NCI-H748 treated with DMSO at 0.1 percent for 48 hours (cell line): ENCODE measurements at regions not wholly inside any gene's neighbourhood (a gene's known extent, or its start where the extent isn't known, plus 50 kb on each side); places are given as distances from the start of the nearest gene placed in this dataset.
A peak's percentile ranks its signal among the peaks of the same experiment; 100 is the strongest.
"Not testable (repeated sequence)": the region's sequence is repeated elsewhere in the genome, so short reads cannot be mapped to it uniquely, and the experiment has no call there.

Source experiments
- DNase-seq: peaks from one replicate; lab custom pipeline; 2025; lab: John Stamatoyannopoulos, UW

GRCh38 chr4:97235521-97235920 is 907.8 kb downstream of the STPG2 start:
- DNase-seq, result peak; percentile 28

GRCh38 chr4:97238956-97239666 is 904.2 kb downstream of the STPG2 start:
- DNase-seq, result peak; percentile 86

DNA sequence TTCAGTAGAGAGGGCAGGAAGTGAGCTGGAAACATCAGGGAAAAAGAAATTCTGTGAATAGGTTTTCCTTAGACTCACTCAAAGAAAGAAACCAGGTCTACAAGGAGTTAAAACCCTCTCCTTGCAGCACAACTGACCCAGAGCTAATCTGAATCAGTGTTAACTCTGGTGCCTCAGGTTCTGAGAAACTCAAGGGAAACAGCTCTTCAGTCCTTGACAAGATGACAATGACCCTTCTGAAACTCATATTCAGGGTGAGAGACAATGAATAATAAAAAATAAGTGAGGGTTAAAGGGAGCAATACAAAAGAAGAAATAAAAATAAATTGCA is 903.6 kb downstream of the STPG2 start:
- peak; percentile 65 for DNase-seq

DNA sequence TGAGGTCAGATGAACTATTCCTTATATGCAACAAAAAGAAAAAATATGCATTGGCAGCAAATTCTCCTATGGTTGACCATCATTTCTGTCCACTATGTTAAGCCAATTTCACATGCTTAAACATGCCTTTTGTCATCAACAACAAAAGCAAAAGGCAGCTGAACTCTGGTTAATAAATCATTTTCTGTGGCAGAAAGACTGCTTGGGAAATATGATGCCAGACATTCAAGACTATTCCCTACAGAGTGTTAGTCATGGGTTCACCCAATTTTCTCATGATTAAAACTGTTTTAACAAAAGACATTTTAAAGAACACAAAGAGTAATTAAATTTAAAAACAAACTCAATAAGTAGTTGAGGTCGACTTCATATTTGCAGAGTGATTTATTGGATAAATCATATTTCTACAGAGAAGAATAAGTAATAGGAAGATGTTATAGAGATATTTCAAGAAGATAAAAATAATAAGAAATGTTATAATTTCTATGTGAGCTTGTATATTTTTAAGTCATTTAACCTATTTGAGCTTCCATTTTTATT is 890.6 kb downstream of the STPG2 start:
- DNase-seq, result no peak

- no peak for DNase-seq
Observed at GRCh38 chr4:97262769-97263168, 880.5 kb downstream of the STPG2 start.

DNA sequence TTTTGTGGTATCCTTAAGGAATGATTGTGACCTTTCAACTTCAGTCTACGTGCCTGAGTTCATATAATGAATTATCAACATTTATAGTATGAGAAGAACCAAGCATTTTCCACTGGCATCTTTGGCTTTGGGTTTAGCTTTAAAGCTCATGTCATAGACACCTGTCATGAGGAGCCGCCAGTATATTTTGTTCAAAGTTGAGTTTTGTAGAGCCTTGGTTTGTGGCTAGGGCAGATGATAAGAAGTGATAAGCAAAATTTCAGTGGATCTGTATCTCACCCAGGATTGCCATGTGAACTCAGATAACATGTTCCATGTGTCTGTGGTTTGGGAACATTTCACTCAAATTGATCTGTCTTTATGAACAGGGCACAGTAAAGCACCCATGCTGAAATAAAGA is 873.2 kb downstream of the STPG2 start:
- DNase-seq, result no peak

DNA sequence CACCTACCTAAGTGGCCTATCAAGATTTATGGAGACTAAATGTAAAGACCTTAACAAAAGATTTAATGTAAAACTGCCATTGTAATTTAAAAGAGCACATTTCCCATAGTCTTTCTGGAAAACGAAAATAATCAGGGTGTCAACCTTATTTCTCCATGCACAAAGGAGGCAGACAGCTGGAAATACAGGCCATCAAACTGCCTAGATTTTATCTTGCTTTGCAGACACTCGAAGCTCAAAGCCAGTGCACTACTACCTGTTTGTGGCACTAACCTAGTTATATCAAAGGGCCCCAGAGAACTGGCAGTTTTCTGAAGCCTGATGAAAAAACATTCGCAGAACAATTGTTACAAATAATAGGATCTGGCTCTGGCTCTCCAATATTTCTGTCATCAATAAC is 863.9 kb downstream of the STPG2 start:
- DNase-seq, result no peak

DNA sequence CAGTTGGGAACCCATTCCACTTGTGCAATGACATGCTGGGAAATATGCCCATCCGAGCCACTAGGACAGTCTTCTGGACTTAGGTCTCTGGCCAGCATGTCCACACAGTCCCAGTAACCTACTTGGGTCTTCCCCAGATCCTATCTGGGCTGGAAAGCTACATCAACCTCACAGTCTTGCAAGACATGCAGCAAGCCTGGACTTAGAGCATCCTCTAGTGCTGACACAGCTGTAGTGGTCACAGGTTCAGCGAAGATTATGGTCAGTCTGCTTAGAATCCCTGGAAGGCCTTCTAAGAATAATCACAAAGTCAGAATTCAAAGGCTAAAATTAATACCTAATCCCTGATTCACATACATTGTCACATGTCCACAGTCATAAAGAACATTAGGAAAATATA is 842.7 kb downstream of the STPG2 start:
- DNase-seq, result no peak

- no peak for DNase-seq
Observed at GRCh38 chr4:97305351-97305750, 837.9 kb downstream of the STPG2 start.

DNA sequence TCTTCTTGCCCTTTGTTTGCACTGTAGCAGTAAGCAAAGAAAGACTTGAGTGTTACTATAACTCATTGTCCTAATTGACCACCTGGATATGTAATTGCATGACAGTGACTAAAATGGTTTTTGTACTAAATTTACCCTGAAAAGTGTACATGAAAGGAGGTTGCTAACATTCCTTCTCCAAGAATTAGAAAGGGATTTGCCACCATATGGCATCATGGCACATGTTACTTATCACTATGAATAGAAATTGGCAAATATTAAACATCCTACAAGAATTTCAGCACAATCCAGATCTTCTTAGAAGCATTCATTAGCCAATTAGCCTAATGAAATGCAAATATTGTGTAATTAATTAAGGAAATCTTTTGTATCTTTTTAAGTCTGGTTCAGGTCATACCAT is 834.2 kb downstream of the STPG2 start:
- no peak for DNase-seq

- DNase-seq, result no peak
Observed at GRCh38 chr4:97317201-97317600, 826.1 kb downstream of the STPG2 start.

GRCh38 chr4:97317671-97318070 is 825.6 kb downstream of the STPG2 start:
- DNase-seq, result peak; percentile 72

DNA sequence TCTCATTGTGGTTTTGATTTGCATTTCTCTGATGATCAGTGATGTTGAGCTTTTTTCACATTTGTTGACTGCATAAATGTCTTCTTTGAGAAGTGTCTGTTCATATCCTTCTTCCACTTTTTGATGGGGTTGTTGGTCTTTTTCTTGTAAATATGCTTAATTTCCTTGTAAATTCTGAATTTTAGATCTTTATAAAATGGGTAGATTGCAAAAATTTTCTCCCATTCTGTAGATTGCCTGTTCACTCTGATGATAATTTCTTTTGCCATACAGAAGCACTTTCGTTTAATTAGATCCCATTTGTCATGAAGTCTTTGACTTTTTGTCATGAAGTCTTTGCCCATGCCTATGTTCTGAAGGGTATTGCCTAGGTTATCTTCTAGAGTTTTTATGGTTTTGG is 817.5 kb downstream of the STPG2 start:
- DNase-seq, result not testable (repeated sequence)

GRCh38 chr4:97330917-97331316 is 812.4 kb downstream of the STPG2 start:
- DNase-seq, result no peak

- DNase-seq, result no peak
Observed at GRCh38 chr4:97334348-97334747, 808.9 kb downstream of the STPG2 start.

DNA sequence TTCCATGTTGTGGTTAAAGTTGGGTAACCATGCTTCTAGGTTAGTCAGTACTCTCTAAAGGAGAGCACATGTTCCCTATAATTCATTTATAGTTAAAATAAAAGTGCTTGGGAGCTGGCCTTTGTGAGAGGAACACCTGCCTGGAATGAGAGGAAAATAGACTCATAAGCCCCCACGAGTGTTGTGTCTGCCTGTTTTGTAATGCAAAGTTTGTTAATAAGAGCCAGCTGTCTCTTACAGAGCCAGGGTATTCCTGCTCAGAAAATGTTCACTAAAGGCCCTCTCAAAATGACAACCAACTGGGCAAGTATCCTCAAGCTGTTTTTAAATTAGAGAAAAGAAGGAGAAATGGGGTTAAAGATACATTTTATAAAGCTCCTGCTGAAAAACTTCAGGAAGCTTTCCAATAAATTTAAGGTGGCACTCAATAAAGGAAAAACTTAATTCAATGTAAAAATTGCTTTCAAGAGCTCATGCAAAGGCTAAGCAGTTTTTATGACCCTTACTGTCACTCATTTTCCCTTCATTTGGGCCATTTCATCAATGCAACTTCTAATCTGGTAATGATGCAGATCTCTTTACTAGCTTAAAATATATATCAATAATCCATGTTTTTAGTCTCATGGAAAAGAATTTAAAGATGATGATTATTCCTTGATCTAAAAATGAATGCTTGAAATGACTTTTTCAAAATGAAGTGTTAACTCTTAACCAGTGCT is 793.6 kb downstream of the STPG2 start:
- DNase-seq, result no peak

GRCh38 chr4:97353876-97354275 is 789.4 kb downstream of the STPG2 start:
- DNase-seq, result no peak

DNA sequence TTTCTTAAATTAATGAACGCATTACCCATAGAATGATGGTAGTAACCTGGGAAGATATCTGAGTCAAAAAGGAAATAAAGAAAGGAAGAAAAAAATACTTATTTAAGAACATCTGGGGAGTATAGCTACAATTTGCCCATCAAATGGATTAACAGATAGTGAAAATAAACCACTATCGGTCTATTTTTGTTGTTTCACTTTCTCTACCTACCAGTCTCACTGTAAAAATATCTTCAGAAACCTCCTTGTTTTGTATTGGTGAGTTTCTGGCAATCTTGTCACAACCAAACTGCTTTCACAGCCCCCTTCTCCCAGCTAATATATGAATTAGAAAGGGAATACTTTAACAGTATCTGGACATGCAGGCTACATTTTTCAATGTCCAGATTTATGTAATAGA is 783.5 kb downstream of the STPG2 start:
- DNase-seq, result no peak

- no peak for DNase-seq
Observed at GRCh38 chr4:97360733-97361132, 782.5 kb downstream of the STPG2 start.

DNA sequence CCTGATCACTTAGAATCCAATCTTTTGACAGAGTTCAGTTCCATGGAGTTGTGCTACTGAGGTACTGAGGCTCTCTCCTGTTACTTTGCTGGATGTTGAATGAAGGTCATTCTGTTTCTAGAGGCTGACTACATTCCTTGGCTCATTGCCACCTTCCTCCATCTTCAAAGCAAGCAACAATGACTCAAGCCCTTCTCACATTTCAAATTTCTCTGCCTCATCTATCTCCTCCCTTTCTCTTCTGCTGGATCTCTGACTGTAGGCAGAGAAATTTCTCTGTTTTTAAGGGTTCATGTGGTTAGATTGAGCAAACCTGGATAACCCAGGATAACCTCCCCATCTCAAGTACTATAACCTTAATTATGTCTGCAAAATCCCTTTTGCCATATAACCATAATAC is 775.4 kb downstream of the STPG2 start:
- no peak for DNase-seq

- no peak for DNase-seq
Observed at GRCh38 chr4:97370568-97370967, 772.7 kb downstream of the STPG2 start.

- DNase-seq, result no peak
Observed at GRCh38 chr4:97374526-97374925, 768.8 kb downstream of the STPG2 start.

DNA sequence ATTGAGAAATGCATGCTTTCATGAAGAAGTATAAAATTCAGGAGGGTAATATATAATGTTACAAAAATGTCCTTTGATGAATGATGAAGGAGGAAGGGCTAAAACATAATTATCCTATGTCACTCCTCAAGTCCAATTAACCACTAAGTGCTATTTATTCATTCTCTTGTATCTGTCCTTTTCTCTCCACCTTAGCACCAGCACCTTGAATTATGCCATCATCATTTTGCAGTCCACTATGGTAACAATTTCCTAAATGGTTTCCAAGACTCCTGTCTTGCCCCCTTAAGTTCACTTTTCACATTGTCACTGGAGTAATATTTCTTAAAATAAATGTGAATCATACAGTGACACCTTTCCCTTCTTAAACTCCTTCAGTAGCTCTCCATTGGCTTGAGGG is 756.3 kb downstream of the STPG2 start:
- no peak for DNase-seq

DNA sequence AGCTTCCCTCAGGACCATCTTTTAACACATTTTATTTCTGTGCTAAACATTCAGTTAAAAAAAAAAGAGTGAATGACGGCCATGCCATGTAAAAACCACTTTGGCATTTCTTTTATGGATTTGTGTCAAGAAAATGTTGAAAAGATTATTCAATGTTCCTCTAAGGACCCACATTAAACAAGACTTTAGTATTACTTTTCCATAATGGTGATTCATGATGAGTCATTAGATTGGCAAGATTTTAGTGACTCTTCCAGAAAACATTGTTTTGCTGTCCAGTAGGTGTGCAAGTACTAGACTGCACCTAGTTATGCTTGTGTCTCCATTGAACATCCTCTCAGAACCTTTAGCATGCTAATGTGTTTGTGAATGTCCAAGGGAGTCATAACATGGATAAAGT is 748.6 kb downstream of the STPG2 start:
- no peak for DNase-seq
